Pons (tissue), 1 donor: ENCODE measurements at regions not wholly inside any gene's neighbourhood (a gene's known extent, or its start where the extent isn't known, plus 50 kb on each side); places are given as distances from the start of the nearest gene placed in this dataset.

Source experiments
- DNase-seq: peaks from one replicate; pipeline ENCODE4 v3.0.0-alpha.2; 2016; ENCODE audit warnings: low spot score

DNA sequence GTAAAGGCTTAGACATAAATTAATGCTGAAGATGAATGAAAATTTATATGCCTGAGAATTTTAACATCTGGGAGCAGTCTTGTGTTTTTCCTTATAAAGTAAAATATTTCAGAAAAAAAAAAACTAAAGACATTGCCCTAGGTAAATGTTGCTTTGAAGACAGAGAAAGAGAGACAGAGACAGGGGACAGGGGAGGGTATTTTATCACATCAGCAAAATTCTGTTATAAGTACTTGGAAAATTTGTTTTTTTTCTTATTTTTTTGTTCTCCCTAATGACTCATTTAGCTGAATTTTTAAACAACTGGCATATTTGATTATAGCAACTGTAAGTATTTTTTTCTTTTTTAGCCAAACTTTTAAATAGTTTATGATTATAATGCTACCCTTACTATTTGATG lies 1540.6 kb upstream of the GBE1 start:
- no peak for DNase-seq

DNA sequence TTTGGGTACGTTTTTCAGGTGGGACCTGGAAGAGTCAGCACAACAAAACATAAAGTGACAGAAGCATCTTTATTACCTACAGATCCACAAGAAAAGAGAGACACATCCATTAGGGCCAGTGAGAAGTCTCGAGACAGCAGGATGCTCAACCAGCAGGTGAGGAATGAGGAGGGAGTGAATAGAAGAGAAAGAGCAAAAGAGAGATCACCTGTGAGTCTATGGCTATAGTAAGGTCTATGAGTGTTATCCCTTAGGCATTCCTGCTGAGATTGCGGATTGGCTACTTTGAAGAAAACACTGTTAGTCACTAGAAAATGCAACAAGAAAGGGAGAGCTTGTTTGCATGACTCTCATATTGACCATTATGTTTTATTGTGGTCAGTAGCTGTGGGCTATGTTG lies 1556.2 kb upstream of the GBE1 start:
- no peak for DNase-seq

DNA sequence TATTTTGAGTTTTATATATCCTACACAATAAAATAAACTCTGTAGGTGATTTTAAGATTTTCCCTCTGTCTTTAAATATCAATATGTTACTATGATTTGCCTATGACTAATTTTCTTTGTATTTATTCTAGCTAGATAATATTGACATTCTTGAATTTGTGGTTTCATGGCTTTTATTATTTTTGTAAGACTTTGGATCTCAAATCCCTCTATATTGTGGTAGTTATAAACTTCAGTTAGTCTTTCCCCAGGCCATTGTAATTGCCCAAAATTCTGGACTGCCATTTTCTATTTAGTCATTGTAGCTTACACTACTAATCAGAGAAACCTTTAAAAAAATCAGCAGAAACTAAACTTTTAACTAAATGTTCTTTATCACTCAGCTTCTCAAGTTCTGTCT lies 1559.3 kb upstream of the GBE1 start:
- DNase-seq, result no peak

DNA sequence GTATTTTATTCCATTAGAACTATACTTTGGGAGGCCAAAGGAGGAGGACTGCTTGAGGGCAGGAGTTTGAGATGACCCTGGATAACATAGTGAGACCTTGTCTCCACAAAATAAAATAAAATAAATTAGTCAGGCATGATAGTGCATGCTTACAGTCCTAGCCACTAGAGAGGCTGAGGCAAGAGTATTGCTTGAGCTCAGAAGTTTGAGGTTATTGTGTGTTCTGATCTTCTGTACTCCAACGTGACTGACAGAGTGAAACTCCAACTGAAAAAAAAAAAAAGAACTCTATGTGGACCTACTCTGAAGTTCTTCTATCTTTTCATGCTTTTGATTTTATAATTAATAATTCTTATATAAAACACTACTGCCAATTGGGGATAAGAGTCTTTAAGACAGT lies 1560.0 kb upstream of the GBE1 start:
- no peak for DNase-seq

DNA sequence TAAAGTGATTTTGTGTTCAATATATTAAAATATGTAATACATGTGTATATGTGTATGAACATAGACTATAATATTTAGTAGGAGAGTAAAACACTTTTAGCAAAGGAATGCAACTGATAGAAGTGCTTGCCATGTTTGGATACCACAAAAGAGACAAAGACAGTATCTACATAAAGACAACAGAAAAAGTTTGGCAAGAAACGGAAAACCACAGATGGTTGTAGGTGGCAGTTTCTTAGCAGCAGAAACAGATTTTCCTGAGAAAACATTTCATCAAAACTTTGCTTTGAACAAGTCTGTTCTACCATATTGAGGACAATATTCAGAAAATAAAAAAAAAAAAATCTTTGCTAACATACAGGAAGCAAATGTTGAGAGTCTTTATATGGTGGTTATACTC lies 1560.4 kb upstream of the GBE1 start:
- DNase-seq, result peak; percentile 1

DNA sequence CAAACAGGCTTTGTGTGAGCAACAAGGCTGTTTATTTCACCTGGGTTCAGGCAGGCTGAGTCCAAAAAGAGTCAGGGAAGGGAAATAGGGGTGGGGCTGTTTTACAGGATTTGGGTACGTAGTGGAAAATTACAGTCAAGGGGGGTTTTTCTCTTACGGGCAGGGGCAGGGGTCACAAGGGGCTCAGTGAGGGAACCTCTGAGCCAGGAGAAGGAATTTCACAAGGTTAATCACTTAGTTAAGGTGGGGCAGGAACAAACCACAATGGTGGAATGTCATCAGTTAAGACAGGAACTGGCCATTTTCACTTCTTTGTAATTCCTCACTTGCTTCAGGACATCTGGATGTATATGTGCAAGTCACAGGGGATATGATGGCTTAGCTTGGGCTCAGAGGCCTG lies 1592.8 kb upstream of the GBE1 start:
- no peak for DNase-seq

DNA sequence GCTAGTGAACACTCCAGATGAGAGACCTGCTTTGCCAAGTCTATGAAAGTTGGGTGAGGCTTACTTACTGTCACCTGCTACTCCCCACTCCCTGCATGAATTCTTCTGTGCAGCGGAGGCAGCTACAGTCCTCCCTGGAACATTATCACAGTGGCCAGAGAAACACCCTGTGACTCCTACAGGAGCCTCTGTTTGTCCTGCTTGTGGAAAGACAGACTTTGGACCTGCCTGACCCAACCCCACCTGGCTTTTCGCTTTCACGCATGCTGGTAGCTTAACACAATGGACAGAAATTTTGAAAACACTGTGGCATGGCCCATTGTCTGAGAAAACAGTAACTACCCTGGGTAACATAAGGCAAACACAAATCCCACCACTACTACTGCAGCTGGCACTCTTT lies 1565.5 kb upstream of the CADM2 start:
- no peak for DNase-seq

DNA sequence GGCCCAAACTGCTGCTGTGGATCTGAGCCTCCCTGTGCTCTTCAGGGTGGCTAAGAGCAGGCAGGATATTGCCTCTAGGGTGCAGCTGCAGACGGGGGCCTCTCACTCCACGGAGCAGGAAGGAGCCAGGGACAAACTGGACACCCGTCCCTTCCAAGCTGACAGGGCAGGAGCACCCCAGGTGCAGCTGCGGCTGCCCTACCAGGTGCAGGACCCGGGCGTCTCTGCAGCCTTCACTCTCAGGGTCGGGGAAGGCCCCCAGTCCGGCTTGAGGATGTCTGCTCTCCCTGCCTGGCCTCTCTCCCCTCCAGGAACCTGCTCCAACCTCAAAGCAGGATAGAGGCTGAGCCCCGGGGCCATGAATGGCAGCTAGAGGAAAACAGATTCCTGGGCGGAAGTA lies 1554.9 kb upstream of the CADM2 start:
- no peak for DNase-seq

DNA sequence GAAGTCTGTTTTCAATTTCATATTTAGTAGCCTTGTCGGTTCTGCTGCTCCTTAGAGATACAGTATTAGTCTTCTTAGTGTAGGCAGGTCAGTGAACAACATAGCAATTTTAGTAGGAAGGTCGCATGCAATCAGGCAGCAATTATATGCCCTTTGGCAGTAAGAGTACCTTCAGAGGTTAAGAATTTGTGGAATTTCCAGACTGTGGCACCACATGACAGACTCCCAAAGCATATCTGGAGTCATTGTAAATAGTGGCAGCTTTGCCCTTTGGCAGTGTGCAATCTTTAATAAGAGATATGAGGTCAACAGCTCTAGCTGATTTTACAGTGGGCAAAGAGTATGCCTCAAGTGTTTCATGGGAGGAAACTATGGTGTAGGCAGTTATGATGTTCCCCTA lies 1532.5 kb upstream of the CADM2 start:
- DNase-seq, result no peak

DNA sequence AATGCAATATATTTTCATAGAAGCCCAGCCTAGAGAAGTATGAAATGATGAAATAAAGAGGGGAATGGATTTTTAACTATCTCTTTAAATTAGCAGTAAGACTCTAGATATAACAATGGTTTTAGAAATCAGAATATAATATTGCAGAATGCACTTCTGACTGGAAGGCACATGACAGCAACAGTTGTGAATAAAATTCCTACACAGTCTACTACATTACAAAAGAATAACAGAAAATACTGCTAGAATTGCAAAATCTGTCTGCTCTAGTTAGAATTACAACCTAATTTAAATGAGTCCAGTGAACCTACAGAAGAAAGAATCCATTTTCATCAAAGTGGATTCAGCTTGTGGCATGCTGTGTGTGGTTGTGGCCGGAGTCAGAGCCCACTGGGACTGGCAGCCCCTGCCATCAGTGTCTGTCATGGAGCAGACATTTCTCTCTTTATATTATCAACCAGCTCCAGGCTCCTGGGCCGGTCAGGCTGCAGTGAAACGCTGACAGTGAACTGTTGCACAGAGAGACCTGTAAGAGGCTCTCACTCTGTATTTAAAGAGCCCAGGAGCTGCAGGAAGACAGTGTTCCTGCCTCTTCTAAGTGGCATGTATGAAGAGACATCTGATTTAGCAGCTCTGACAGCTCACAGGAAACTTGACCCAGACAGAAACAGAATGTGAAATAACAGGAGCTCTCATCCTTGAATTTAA lies 1523.8 kb upstream of the CADM2 start:
- no peak for DNase-seq

DNA sequence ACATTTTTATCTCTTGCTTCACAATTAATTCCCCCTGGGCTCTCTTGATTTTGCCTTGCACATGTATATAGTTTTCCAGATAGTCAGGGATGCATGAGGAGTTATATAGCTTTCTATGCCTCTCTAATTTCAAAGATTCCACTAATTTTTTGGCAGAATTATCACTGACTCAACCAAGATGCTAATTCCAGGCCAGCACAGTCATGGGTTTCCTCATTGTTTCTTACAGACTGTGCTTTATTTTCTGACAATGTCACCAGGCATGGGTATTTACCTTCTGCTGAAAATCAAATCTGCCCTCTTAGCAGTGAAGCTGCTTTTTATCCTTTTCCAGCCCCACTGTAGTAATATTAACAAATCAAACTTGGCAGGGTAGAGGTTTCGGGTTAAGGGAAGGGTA lies 1520.6 kb upstream of the CADM2 start:
- no peak for DNase-seq

DNA sequence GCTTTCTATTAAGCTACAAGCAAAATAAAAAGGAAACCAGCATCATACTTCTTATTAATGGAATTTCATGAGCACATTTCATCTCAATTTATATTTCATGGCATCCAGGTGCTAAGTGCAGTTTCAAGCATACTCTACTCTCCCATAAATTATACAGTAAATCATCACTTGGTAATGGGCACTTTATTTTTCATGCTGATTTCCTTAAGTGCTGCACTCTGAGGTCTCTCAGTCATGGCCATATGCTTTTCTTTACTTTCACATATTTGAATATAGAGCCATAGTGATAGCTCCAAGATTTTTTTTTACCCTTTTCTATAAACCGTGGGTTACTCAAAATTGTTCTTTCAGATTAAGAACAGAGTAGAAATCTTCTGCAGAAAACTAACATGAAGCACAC lies 1505.7 kb upstream of the CADM2 start:
- no peak for DNase-seq

DNA sequence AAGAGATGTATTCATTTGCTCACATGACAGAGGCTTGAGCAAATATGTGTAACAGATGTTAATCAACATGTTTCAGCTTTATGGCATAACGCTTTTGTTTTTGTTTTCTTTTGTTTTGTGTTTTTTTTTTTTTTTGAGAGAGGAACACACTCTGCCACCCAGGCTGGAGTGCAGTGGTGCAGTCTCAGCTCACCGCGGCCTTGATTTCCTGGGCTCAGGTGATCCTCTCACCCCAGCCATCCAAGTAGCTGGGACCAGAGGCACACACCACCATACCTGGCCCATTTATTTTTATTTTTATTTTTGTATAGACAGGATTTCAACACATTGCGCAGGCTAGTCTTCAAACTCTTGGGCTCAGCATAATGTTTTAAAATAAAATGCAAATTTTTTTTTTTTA lies 1504.4 kb upstream of the CADM2 start:
- DNase-seq, result no peak

DNA sequence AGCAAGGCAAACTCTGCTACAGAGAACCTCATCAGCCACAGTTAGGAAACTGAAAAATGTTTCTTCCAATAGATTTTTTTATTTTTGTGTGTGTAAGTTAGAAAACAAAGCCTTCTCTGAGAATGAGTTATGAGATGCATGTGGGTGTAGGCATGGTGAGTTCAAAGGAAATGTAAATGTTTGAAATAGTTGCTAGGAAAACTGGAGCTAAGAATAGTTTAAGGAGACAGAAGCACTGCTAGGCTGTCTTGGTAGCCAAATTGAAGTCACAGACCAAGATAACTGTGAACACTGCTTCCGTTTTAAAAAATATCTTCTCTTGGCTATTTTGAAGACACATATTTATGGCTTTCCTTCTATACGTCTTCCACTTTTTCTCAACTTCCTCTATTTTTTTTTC lies 1501.2 kb upstream of the CADM2 start:
- no peak for DNase-seq

DNA sequence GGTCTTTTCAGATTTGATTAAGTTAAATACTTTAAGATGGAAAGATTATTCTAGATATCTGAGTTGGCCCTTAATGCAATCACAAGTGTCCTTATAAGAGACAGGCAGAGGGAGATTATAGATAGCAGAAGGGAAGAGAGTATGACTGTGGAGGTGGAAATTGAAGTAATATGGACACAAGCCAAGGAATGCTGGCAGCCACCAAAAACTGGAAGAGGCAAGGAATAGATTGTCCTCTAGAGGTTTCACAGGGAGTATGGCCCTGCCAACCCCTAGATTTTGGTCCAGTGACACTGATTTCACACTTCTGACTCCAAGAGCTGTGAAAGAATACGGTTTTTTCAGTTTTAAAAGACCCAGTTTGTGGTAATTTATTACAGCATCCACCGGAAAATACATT lies 1498.7 kb upstream of the CADM2 start:
- DNase-seq, result no peak

DNA sequence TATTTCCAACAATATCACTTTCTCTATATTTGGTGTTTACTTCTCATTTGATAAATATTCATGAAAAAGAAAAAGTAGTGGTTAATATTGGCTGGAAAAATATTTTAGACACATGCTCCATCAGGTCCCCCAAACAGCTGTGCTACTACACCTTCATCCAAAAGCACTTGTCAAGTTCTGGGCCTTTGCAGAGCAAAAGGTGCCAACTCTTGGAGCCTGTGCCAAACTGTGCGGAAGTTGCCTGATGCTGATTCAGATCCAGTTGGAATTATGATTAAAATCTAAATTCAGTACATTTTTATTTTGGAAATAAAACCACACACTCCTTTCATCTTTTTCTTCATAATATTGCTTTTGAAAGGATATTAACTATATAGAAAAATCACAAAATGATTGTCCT lies 1497.4 kb upstream of the CADM2 start:
- DNase-seq, result no peak

DNA sequence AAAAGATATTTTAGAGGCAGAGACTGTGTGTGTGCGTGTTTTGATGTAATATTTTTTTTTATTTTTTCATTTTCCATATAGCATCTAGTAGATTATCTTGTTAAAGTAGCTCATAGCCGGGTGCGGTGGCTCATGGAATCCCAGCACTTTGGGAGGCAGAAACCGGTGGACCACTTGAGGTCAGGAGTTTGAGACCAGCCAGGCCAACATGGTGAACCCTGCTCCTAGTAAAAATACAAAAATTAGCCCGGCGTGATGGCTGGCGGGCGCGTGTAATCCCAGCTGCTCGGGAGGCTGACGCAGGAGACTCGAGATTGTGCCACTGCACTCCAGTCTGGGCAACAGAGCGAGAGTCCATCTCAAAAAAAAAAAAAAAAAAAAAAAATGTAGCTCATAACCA lies 1481.2 kb upstream of the CADM2 start:
- DNase-seq, result no peak

DNA sequence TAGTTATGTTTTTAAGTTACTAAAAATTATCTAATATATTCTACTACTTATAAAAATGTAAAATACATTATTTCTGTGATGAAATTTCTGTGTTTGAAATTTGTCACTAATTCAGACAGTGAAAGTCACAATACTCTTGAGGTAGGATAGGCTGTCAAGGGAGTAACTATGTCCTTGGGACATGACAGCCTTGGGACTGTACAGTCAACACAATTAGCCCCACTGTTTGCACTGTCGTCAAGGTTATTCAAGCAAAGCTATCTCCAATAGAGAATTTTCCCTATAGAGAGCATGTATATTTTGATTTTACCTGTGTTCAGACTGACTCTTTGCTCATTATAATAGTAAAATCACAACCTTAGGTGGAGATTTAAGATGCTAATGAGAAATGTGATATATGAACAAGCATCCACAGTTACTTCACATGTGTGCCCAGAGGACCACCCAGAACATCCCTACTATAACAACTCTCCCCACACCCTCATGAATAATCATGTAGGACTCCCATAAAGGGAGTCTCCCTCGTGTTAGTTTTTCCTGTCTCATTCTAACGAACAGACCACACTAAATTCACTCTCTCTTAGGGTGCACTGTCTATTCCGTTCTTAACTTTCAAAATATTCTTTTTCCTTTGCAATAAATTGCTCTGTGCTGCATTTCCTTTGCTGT lies 1476.3 kb upstream of the CADM2 start:
- DNase-seq, result no peak

DNA sequence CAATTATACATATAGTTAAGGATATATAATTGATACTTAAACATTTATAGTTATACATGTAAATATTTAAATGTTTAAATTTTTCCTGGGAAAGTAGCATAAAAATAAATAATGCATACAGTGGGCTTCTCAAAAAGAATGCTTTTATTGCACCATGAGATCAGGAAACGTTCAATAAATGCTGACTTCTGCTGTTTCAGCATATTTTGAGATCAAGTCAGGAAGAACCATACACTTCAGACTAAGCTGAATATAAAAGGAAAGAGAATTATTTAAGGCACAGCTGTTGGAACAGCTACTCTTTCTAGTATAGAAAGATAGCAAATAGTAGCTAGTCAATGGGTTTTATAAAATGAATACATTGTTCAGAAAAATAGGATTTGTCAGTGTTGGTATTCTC lies 1462.3 kb upstream of the CADM2 start:
- DNase-seq, result no peak

DNA sequence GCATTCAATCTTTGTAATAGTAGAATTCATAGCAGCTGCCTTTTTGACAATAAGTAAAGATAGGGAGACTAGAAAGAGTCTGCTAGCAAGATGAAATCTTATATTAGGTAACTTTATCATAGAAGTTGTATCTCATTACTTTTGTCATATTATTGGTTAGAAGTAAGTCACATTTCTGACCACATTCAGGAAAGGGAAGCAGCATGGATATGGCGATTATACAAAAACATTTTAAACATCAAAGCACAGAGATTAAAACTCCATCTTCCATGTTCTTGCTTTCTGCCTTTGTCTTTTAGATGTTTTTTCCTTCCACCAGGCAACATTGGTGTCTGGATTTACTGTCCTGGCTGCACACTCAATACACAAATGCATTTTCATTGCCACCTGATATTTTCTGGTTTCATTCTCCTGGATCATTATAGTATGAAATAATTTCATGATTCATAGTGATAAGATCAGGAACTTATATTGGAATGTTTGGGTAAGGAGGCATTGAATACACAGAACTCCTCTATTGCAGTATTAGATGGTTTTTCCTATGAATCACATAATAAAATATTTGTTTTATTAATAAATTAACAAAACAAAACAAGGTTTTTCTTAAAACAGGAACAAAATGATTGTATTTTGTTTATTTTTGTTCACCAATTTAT lies 1460.3 kb upstream of the CADM2 start:
- no peak for DNase-seq

DNA sequence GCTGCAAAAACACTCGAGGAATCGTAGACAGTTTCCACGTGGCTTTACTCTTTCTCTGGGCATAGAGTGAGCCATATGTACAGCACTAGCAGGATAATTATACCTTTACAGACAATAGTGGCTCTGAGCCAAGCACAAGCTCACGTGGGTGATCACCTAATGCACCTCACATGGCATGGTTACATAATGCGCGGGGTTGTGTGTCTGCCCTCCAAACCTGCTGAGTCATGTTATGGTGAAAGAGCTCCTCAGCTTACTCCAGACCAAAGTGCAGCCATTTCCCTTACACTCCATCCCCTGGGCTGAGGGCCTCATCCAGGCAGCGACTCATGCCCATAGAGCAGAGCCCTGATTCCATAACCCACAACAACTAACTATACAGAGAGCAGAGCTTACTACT lies 1458.4 kb upstream of the CADM2 start:
- DNase-seq, result no peak

DNA sequence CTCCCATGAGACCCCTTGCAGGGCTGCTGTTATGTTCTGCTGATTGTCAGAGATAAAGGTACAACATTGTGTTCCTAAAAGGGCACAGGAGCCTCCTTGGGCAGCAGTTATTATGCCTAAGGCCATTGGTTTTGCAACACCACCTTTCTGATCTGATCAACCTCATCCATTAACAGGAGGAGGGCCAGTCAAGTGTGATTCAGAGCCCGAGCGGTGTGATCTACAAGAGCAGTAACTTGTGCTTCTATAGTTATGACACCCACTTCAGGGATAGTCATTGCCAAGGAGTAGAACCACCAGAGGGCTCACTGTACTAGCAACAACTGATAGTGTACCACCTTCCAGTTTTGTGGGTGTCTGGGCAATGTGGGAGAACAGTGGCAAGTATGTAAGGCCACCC lies 1457.9 kb upstream of the CADM2 start:
- no peak for DNase-seq

DNA sequence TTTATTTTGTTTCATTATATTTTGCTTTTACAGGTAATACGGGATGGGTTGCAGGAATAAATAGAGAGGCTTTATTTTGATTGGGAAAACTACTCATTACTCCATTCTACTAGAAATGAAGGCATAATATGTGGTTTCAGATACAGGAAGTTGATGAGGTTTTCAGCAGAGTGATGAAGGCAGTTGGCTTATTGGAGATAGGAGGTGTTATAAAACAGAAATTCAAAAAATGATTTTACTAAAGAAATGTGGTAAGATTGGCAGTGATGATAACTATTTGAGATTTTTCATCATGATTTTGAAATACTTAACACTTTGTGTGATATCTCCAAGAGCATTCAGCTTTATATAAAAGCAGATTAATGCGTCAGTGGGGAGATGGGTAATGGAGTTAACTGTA lies 1445.7 kb upstream of the CADM2 start:
- no peak for DNase-seq

DNA sequence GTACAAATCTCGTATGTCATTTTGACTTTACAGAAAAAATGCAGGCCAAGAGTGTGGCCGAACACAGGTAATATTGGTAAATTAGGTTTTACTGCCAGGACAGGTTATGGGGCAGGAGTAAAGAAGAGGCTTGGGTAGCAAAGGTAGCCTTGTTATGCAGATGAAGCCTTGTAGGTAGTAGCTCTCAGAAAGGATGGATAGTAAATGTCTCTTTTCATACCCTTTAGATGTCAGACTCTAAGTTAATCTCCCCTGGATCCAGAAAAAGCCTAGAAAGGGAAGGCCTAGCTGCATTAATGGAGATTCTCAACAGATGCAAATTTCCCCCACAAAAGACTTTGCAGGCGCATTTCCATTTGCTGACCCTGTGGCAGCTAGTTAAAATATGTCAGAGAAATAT lies 1445.1 kb upstream of the CADM2 start:
- no peak for DNase-seq
